HFFc6 (cell line): ENCODE measurements at regions not wholly inside any gene's neighbourhood (a gene's known extent, or its start where the extent isn't known, plus 50 kb on each side); places are given as distances from the start of the nearest gene placed in this dataset.
A peak's percentile ranks its signal among the peaks of the same experiment; 100 is the strongest.
"Not testable (repeated sequence)": the region's sequence is repeated elsewhere in the genome, so short reads cannot be mapped to it uniquely, and the experiment has no call there.

Source experiments
- DNase-seq: peaks from one replicate; pipeline ENCODE4 v3.0.0-alpha.2; 2018
- H3K27ac Mint-ChIP-seq: 2 replicates; pipeline ENCODE4 v1.8.0; 2020; ENCODE audit warnings: mild to moderate bottlenecking, mixed read lengths
- H3K27me3 Mint-ChIP-seq: 2 replicates; pipeline ENCODE4 v1.8.0; 2021; ENCODE audit warnings: mild to moderate bottlenecking, moderate library complexity, mixed read lengths; ENCODE audit not compliant: insufficient read depth
- H3K36me3 Mint-ChIP-seq: 2 replicates; pipeline ENCODE4 v1.8.0; 2021; ENCODE audit warnings: low read depth, mixed read lengths
- H3K4me1 Mint-ChIP-seq: 2 replicates; pipeline ENCODE4 v1.8.0; 2020; ENCODE audit warnings: low read depth, mixed read lengths
- H3K4me3 Mint-ChIP-seq: 2 replicates; pipeline ENCODE4 v1.8.0; 2020; ENCODE audit warnings: mild to moderate bottlenecking, moderate library complexity, mixed read lengths
- H3K9me3 Mint-ChIP-seq: 2 replicates; pipeline ENCODE4 v1.8.0; 2020; ENCODE audit warnings: mild to moderate bottlenecking, mixed read lengths
- TF ChIP-seq, protein P1 (sequence below): fragments of 200-600 bp; sonication (generic); IDR thresholded peaks from 2 replicates; pipeline ENCODE4 v1.5.0; 2021; ENCODE audit warnings: antibody characterized with exemption, mild to moderate bottlenecking

DNA sequence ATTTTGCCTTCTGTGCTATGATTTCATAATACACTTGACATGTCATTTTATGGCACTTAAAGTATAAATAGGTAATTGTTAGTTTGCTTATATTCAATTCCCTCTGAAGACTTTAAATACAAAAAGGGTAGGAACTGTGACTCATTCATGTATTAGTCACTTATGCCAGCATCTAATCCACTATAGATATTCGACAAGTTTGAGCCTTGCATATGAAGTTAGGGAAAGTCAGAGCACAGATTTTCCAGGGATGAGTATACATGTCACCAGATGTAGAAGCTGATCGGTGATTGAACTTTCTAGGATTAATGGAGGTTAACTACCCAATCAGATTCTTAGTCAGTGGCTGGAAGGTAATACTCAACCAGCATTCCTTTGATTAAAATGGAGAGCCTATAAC, 1321.5 kb downstream of the XPNPEP1 start:
- no peaks in the 10 kb centered on the region for H3K36me3 Mint-ChIP-seq
- no peak overlapping the region for H3K4me3 Mint-ChIP-seq
- no peak overlapping the region for H3K27ac Mint-ChIP-seq
- H3K27me3 Mint-ChIP-seq, result no peaks in the 10 kb centered on the region
- H3K9me3 Mint-ChIP-seq, result peaks cover 28% of the 10 kb centered on the region
- H3K4me1 Mint-ChIP-seq, result peaks cover 42% of the 10 kb centered on the region; the same call in 1 of the 2 replicates
- peak; percentile 11 for DNase-seq
- TF ChIP-seq, protein P1, sequence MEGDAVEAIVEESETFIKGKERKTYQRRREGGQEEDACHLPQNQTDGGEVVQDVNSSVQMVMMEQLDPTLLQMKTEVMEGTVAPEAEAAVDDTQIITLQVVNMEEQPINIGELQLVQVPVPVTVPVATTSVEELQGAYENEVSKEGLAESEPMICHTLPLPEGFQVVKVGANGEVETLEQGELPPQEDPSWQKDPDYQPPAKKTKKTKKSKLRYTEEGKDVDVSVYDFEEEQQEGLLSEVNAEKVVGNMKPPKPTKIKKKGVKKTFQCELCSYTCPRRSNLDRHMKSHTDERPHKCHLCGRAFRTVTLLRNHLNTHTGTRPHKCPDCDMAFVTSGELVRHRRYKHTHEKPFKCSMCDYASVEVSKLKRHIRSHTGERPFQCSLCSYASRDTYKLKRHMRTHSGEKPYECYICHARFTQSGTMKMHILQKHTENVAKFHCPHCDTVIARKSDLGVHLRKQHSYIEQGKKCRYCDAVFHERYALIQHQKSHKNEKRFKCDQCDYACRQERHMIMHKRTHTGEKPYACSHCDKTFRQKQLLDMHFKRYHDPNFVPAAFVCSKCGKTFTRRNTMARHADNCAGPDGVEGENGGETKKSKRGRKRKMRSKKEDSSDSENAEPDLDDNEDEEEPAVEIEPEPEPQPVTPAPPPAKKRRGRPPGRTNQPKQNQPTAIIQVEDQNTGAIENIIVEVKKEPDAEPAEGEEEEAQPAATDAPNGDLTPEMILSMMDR, result no peak

DNA sequence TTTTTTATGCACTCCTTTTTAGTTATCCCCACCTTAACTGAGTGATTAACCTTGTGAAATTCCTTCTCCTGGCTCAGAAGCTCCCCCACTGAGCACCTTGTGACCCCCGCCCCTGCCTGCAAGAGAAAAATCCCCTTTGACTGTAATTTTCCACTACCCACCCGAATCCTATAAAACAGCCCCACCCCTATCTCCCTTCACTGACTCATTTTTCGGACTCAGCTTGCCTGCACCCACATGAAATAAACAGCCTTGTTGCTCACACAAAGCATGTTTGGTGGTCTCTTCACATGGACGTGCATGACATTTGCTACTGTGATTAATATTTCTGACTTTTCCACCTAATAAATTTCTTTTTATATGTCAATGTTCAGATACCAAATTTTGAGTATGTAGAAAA, 1322.8 kb downstream of the XPNPEP1 start:
- Mint-ChIP-seq H3K27ac (peak overlapping the region; percentile 19; the same call in 1 of the 2 replicates), H3K9me3 (peaks cover 15% of the 10 kb centered on the region), H3K4me1 (peaks cover 42% of the 10 kb centered on the region; the same call in 1 of the 2 replicates)
- H3K36me3 Mint-ChIP-seq, H3K27me3 Mint-ChIP-seq, DNase-seq, H3K4me3 Mint-ChIP-seq: not testable (repeated sequence)

DNA sequence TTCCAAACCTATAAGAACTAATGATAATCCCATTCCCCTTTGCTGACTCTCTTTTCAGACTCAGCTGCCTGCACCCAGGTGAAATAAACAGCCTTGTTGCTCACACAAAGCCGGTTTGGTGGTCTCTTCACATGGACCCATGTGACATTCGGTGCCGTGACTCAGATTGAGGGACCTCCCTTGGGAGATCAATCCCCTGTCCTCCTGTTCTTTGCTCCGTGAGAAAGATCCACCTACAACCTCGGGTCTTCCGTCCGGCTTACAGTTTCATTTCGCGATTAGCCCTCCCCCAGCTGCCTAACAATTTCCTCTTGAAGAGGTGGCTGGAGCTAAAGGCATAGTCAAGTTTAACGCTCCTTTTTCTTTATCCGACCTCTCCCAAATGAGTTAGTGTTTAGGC, 1324.0 kb downstream of the XPNPEP1 start:
- not testable (repeated sequence) for H3K27me3 Mint-ChIP-seq, DNase-seq, H3K36me3 Mint-ChIP-seq
- peaks cover 12% of the 10 kb centered on the region for H3K9me3 Mint-ChIP-seq
- H3K4me3 Mint-ChIP-seq, result peak overlapping the region; percentile 25
- H3K4me1 Mint-ChIP-seq, result peaks cover 42% of the 10 kb centered on the region; the same call in 1 of the 2 replicates
- peak overlapping the region; percentile 38; the same call in 1 of the 2 replicates for H3K27ac Mint-ChIP-seq

DNA sequence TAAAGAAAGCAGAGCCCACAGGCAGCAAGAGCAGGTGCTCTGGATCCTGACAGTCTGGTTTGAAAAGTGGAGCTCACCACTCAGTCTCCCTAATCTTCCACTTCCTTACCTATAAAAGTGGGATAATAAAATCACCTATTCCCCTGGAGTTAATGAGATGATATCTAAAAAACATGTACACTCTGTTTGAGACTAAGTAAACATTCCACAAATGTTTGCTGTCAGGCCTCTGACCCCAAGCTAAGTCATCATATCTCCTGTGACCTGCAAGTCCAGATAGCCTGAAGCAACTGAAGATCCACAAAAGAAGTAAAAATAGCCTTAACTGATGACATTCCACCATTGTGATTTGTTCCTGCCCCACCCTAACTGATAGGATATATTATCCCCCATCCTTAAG, 1324.5 kb downstream of the XPNPEP1 start:
- TF ChIP-seq, protein P1, result no peak
- peak overlapping the region; percentile 38; the same call in 1 of the 2 replicates for H3K27ac Mint-ChIP-seq
- H3K36me3 Mint-ChIP-seq, result no peaks in the 10 kb centered on the region
- H3K4me1 Mint-ChIP-seq, result peaks cover 42% of the 10 kb centered on the region; the same call in 1 of the 2 replicates
- peak overlapping the region; percentile 25; the same call in 1 of the 2 replicates for H3K4me3 Mint-ChIP-seq
- no peaks in the 10 kb centered on the region for H3K27me3 Mint-ChIP-seq
- peak; percentile 19 for DNase-seq
- H3K9me3 Mint-ChIP-seq, result peaks cover 12% of the 10 kb centered on the region

DNA sequence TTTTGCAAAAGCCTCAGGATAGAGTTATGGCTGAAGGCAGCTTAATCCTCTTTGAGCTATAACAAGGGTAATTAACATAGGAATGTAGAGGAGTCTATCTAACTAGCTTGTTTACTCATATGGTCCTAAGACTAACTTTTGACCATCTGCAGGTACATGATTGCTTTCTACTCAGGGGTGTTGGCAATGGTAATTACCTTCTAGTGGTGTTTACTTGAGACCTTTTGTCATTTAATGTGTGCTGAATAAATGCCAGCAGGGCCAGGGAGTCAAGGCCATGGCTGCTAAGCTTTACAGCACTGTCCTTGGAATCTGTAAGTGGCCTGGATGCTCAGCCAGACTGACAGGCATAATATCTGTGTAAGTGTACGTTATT, 1325.0 kb downstream of the XPNPEP1 start:
- H3K27me3 Mint-ChIP-seq, result no peaks in the 10 kb centered on the region
- H3K36me3 Mint-ChIP-seq, result no peaks in the 10 kb centered on the region
- H3K9me3 Mint-ChIP-seq, result peaks cover 12% of the 10 kb centered on the region
- TF ChIP-seq, protein P1, result no peak
- no peak overlapping the region for H3K4me3 Mint-ChIP-seq
- H3K4me1 Mint-ChIP-seq, result peaks cover 42% of the 10 kb centered on the region; the same call in 1 of the 2 replicates
- no peak for DNase-seq
- no peak overlapping the region; the same call in 1 of the 2 replicates for H3K27ac Mint-ChIP-seq

DNA sequence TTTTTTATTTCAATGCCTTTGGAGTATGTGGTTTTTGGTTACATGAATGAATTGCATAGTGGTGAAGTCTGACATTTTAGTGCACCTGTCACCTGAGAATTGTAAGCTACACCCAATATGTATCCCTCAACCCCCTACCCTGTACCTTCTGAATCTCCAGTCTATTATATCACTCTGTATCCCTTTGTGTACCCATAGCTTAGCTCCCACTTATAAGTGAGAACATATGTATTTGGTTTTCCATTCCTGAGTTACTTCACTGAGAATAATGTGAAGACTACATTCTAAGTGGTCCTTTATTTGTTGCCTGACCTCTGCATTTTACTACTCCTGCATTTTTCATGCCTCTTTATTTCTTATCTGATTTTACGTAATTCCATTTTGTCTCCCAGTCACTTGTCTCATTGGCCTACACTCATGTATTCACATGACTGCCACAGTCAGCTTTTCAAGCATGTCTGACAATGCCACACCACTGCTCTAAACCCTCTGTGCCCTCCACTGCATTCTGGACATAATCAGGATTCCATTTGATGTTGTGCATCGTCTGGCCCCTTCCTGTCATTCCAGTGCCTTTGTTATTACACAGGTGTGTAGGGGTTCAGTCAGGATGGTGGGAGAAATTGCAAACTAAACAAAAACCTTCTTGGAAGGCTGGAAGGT, 1325.5 kb downstream of the XPNPEP1 start:
- Mint-ChIP-seq H3K27ac (no peak overlapping the region; the same call in 1 of the 2 replicates), H3K4me3 (peak overlapping the region; percentile 1; the same call in 1 of the 2 replicates), H3K36me3 (no peaks in the 10 kb centered on the region), H3K4me1 (peaks cover 42% of the 10 kb centered on the region; the same call in 1 of the 2 replicates), H3K9me3 (peaks cover 12% of the 10 kb centered on the region), H3K27me3 (no peaks in the 10 kb centered on the region)
- DNase-seq, result peak; percentile 17
- TF ChIP-seq, protein P1, result no peak
